Tibial nerve (tissue), 4 donors: ENCODE measurements at regions not wholly inside any gene's neighbourhood (a gene's known extent, or its start where the extent isn't known, plus 50 kb on each side); places are given as distances from the start of the nearest gene placed in this dataset.
A peak's percentile ranks its signal among the peaks of the same experiment; 100 is the strongest.
"Not testable (repeated sequence)": the region's sequence is repeated elsewhere in the genome, so short reads cannot be mapped to it uniquely, and the experiment has no call there.

ENCODE experiments used
- DNase-seq, 2 donors: peaks; one replicate each; pipeline ENCODE4 v3.0.0-alpha.2; 2019; ENCODE audit warnings: low spot score in 2 of 2
- H3K27ac ChIP-seq, 4 donors: fragments of 200-600 bp; sonication (generic) in 3 of 4; one replicate each; pipeline ENCODE4 v1.5.1; 2017 to 2019; ENCODE audit warnings: mild to moderate bottlenecking in 1 of 4
- H3K27me3 ChIP-seq, 2 donors: fragments of 200-600 bp; sonication (generic) in 1 of 2; one replicate each; pipeline versions ENCODE4 v1.5.1 to v1.6.0; 2017 to 2019
- H3K36me3 ChIP-seq, 3 donors: fragments of 200-600 bp; sonication (generic); one replicate each; pipeline ENCODE4 v1.5.1; 2018 to 2019
- H3K4me1 ChIP-seq, 4 donors: fragments of 200-600 bp; sonication (generic) in 3 of 4; one replicate each; pipeline ENCODE4 v1.5.1; 2017 to 2019
- H3K4me3 ChIP-seq, 4 donors: fragments of 200-600 bp; sonication (generic) in 3 of 4; one replicate each; pipeline ENCODE4 v1.5.1; 2017 to 2019; ENCODE audit warnings: mild to moderate bottlenecking in 1 of 4, moderate library complexity in 1 of 4
- H3K9me3 ChIP-seq, 4 donors: fragments of 200-600 bp; sonication (generic) in 3 of 4; one replicate each; pipeline ENCODE4 v1.5.1; 2017 to 2019
- EP300 ChIP-seq, 2 donors: sonication (generic); formaldehyde crosslinking; IDR thresholded peaks; one replicate each; pipeline ENCODE4 v1.6.1; 2017; ENCODE audit warnings: antibody characterized with exemption in 2 of 2, mild to moderate bottlenecking in 1 of 2
- POLR2A ChIP-seq, 2 donors: fragments of 450-650 bp; IDR thresholded peaks; one replicate each; pipeline ENCODE4 v1.6.1; 2017; ENCODE audit warnings: antibody characterized with exemption in 2 of 2, mild to moderate bottlenecking in 2 of 2, moderate library complexity in 2 of 2
- WGBS, 2 donors: methylation state at CpG; one replicate each; pipeline ENCODE4 v1.1.5; 2018; 5-methylcytosine and 5-hydroxymethylcytosine counted together
- TF ChIP-seq, protein P1 (sequence below), 5 experiments: fragments of 200-600 bp in 3 of 5; fragments of 450-650 bp in 2 of 5; sonication (generic) in 3 of 5; IDR thresholded peaks; one replicate each; pipeline ENCODE4 v1.5.1; 2016 to 2019; ENCODE audit warnings: antibody characterized with exemption in 5 of 5, mild to moderate bottlenecking in 3 of 5, moderate library complexity in 2 of 5

DNA sequence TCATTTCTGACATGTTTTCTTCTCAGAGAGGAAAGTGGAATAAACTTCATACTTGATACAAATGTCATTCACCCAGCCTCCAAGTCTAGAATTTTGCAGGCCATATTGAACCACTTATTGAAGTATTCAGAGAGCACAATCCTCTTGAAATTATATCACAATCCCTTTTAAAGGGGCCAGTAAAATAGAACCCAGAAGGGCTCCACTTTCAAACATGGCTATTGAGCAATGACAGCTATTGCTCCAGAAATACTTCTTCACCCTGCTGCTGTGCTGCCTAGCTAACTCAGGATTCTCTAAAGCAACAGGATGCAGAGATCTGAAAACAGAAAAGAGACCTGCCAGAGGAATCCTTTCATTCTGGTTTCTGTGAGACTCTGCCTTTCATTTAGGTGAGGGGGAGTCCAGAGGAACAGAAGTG is 275.0 kb upstream of the CDH5 start:
- no peak overlapping the region for H3K4me3 ChIP-seq
- no peaks in the 10 kb centered on the region for H3K27me3 ChIP-seq
- TF ChIP-seq, protein P1, sequence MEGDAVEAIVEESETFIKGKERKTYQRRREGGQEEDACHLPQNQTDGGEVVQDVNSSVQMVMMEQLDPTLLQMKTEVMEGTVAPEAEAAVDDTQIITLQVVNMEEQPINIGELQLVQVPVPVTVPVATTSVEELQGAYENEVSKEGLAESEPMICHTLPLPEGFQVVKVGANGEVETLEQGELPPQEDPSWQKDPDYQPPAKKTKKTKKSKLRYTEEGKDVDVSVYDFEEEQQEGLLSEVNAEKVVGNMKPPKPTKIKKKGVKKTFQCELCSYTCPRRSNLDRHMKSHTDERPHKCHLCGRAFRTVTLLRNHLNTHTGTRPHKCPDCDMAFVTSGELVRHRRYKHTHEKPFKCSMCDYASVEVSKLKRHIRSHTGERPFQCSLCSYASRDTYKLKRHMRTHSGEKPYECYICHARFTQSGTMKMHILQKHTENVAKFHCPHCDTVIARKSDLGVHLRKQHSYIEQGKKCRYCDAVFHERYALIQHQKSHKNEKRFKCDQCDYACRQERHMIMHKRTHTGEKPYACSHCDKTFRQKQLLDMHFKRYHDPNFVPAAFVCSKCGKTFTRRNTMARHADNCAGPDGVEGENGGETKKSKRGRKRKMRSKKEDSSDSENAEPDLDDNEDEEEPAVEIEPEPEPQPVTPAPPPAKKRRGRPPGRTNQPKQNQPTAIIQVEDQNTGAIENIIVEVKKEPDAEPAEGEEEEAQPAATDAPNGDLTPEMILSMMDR (IDR thresholded peaks at IDR 0.05): no peak
- TF ChIP-seq POLR2A (IDR thresholded peaks at IDR 0.05) (no peak), EP300 (IDR thresholded peaks at IDR 0.05) (no peak)
- H3K9me3 ChIP-seq: no peaks in the 10 kb centered on the region
- no peaks in the 10 kb centered on the region for H3K36me3 ChIP-seq
- DNase-seq: no peak
- peaks cover 0 to 6% (median 2%) of the 10 kb centered on the region in 4 donors for H3K4me1 ChIP-seq
- peak overlapping the region in 1 of 4 donors; percentile 55 for H3K27ac ChIP-seq

DNA sequence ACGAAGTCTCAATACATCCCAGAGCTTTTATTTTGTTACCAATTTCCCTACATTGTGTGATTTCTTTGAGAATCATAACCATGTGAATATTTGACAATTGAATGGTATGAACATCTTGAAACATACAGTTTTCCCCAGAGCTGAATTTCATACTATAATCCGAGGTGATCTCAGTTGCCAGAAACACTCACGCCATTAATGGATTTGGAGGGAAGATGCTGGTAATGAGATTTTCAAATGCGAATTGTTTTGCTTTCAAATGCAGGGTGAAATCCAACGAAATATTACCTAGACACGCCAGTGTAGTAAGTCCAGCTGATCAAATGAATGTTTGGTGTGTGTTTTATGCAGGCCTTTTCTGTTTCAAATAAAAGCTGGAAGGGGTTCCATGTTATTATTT is 277.8 kb upstream of the CDH5 start:
- no peaks in the 10 kb centered on the region for H3K36me3 ChIP-seq
- DNase-seq: no peak

DNA sequence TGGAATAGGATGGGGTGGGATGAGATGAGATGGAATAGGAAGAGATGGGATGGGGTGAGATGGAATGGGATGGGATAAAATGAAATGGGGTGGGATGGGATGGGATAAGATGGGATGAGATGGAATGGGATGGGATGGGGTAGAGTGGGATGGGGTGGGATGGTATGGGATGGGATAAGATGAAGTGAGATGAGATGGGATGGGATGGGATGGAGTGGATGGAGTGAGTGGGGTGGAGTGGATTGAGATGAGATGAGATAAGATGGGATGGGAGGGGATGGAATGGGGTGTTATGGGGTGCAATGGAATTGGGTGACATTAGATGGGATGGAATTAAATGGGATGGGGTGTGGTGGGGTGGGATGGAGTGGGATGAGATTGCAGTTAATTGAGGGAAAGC is 279.2 kb upstream of the CDH5 start:
- Histone ChIP-seq H3K9me3 (no peaks in the 10 kb centered on the region), H3K4me1 (peaks cover 0 to 23% (median 2%) of the 10 kb centered on the region in 4 donors), H3K36me3 (no peaks in the 10 kb centered on the region), H3K27me3 (no peaks in the 10 kb centered on the region), H3K27ac (no peak overlapping the region), H3K4me3 (no peak overlapping the region)
- DNase-seq: no peak
- TF ChIP-seq, protein P1 (IDR thresholded peaks at IDR 0.05): no peak
- TF ChIP-seq POLR2A (IDR thresholded peaks at IDR 0.05) (no peak), EP300 (IDR thresholded peaks at IDR 0.05) (no peak)

More for the DNA sequence above, 277.8 kb upstream of the CDH5 start:
- peaks cover 0 to 11% (median 2%) of the 10 kb centered on the region in 4 donors for H3K4me1 ChIP-seq
- WGBS, 2 donors: 83 to 86% methylated on average over 6 of the region's 6 CpGs
- H3K9me3 ChIP-seq: no peaks in the 10 kb centered on the region
- TF ChIP-seq EP300 (IDR thresholded peaks at IDR 0.05) (no peak), POLR2A (IDR thresholded peaks at IDR 0.05) (no peak)
- TF ChIP-seq, protein P1 (IDR thresholded peaks at IDR 0.05): no peak
- H3K4me3 ChIP-seq: no peak overlapping the region
- no peak overlapping the region for H3K27ac ChIP-seq
- H3K27me3 ChIP-seq: no peaks in the 10 kb centered on the region

DNA sequence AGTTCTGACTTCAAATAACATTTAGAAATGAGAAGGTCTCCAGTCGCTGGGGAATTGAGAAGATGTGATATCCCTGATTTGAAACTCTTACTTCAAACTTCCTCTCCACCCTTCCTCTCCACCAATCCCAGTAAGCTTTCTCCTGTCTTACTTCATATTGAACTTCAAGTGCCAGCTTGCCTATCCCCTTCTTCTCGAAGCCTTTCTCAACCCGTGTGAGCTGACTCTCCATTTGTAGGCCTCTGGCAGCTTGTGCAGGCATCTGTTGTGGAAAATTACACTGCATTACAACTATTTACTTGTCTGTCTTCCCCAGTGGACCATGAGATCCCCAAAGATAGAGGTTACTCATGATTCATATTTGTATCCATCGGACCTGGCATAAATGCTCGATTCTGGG is 280.8 kb upstream of the CDH5 start:
- no peak for DNase-seq
- TF ChIP-seq, protein P1 (IDR thresholded peaks at IDR 0.05): no peak
- no peak for TF ChIP-seq POLR2A (IDR thresholded peaks at IDR 0.05)
- no peak for TF ChIP-seq EP300 (IDR thresholded peaks at IDR 0.05)
- no peak overlapping the region for H3K4me3 ChIP-seq
- no peaks in the 10 kb centered on the region for H3K27me3 ChIP-seq
- no peaks in the 10 kb centered on the region for H3K36me3 ChIP-seq
- H3K27ac ChIP-seq: no peak overlapping the region
- peaks cover 0 to 17% (median 0%) of the 10 kb centered on the region in 4 donors for H3K4me1 ChIP-seq
- H3K9me3 ChIP-seq: no peaks in the 10 kb centered on the region
- WGBS, 2 donors: 84 to 85% methylated on average over 5 of the region's 5 CpGs

DNA sequence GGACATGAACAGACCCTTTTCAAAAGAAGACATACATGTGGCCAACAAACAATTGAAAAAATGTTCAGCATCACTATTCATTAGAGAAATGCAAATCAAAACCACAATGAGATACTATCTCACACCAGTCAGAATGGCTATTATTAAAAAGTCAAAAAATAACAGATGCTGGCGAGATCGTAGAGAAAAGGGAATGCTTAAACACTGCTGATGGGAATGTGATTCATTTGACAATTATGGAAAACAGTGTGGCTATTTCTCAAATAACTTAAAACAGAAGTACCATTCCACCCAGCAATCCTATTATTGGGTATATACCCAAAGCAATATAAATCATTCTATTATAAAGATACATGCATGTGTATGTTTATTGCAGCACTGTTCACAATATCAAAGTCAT is 281.8 kb upstream of the CDH5 start:
- peaks cover 0 to 17% (median 0%) of the 10 kb centered on the region in 4 donors for H3K4me1 ChIP-seq
- 73 to 83% methylated on average over 2 of the region's 2 CpGs for WGBS, 2 donors
- not testable (repeated sequence) for H3K4me3 ChIP-seq, H3K9me3 ChIP-seq, DNase-seq, H3K36me3 ChIP-seq, H3K27me3 ChIP-seq, H3K27ac ChIP-seq

DNA sequence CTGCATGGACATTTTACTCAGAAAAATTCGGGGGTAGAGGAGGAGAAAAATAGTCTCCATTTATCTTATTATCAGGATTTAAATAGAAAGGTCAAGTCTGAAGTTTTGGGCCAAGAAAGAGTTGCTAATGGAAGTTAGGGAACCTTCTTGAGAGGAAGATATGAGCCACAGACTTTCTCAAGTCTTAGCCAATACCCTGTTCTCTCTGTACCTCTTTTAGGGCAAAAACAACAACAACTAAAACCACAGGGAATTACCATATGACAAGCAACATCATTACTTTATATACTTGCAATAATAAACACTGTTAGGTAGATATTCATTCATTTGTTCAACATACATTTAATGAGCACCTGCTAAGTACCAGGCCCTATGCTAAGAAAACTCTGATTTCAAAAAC is 282.2 kb upstream of the CDH5 start:
- Histone ChIP-seq H3K4me3 (no peak overlapping the region), H3K9me3 (no peaks in the 10 kb centered on the region), H3K27ac (no peak overlapping the region), H3K4me1 (peaks cover 0 to 17% (median 0%) of the 10 kb centered on the region in 4 donors), H3K27me3 (no peaks in the 10 kb centered on the region), H3K36me3 (no peaks in the 10 kb centered on the region)
- 18 to 48% methylated on average over 1 of the region's 1 CpG for WGBS, 2 donors
- no peak for DNase-seq
- no peak for TF ChIP-seq EP300 (IDR thresholded peaks at IDR 0.05)
- TF ChIP-seq, protein P1 (IDR thresholded peaks at IDR 0.05): no peak
- TF ChIP-seq POLR2A (IDR thresholded peaks at IDR 0.05): no peak
